ENCODE measurements at regions not wholly inside any gene's neighbourhood (a gene's known extent, or its start where the extent isn't known, plus 50 kb on each side); places are given as distances from the start of the nearest gene placed in this dataset.

DNA sequence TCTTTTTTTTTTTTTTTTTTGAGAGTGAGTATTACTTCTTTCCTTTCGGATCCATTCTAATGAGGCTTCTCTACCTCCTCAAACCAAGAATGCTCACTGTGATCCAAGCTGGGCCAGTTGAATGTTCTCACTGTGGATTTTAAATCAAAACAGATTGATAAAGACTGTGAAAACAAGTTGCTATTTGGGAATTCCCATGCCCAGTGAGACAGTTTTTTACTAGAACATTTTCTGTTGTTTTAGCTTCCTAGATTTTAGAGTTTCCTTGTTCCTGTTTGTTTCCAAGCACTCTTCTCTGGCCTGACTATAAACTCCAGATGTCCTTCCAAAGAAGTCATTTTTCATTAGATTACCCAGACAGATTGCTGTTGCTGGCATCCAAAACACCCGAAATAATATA is 60.1 kb upstream of the GALNT15 start:
- H3K27me3 ChIP-seq (replicated peaks; ENCODE audit: insufficient read depth), result no peaks in the 10 kb centered on the region
- no peak for ATAC-seq (ENCODE audit: insufficient number of reproducible peaks, low FRiP score, low read depth)
- H3K9me3 ChIP-seq, result no peaks in the 10 kb centered on the region
- peak overlapping the region; percentile 32 to 37 for H3K27ac ChIP-seq
- no peaks in the 10 kb centered on the region for H3K36me3 ChIP-seq
- peaks cover 5 to 22% of the 10 kb centered on the region in 2 donors for H3K4me1 ChIP-seq (ENCODE audit: control insufficient read depth in 1 of 2, low read depth in 2 of 2)
- TF ChIP-seq, protein P1, sequence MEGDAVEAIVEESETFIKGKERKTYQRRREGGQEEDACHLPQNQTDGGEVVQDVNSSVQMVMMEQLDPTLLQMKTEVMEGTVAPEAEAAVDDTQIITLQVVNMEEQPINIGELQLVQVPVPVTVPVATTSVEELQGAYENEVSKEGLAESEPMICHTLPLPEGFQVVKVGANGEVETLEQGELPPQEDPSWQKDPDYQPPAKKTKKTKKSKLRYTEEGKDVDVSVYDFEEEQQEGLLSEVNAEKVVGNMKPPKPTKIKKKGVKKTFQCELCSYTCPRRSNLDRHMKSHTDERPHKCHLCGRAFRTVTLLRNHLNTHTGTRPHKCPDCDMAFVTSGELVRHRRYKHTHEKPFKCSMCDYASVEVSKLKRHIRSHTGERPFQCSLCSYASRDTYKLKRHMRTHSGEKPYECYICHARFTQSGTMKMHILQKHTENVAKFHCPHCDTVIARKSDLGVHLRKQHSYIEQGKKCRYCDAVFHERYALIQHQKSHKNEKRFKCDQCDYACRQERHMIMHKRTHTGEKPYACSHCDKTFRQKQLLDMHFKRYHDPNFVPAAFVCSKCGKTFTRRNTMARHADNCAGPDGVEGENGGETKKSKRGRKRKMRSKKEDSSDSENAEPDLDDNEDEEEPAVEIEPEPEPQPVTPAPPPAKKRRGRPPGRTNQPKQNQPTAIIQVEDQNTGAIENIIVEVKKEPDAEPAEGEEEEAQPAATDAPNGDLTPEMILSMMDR (IDR thresholded peaks at IDR 0.05), result no peak
- DNase-seq (ENCODE audit: low spot score), result no peak
- no peak overlapping the region for H3K4me3 ChIP-seq

DNA sequence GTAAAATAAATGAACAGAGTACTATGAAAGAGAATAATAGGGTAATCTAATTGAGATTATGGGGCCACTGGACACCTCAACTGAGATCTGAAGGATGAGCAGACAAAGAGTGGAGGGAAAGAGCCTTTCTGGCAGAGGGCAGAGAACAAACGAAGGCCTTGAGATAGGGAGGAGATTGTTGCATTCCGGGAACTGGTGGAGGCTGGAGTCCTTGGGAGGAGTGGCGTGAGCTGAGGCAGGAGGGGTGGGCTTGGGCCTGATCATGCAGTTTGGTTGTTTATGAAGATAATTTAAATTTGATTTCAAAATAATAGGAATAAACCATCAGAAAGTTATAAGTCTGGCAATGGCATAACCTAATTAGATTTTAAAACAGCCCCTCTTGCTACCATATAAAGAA is 59.5 kb upstream of the GALNT15 start:
- TF ChIP-seq, protein P1 (IDR thresholded peaks at IDR 0.05), result no peak
- H3K27ac ChIP-seq, result peak overlapping the region; percentile 32 to 37
- no peaks in the 10 kb centered on the region for H3K9me3 ChIP-seq
- no peaks in the 10 kb centered on the region for H3K36me3 ChIP-seq
- no peak overlapping the region for H3K4me3 ChIP-seq
- no peak for ATAC-seq (ENCODE audit: insufficient number of reproducible peaks, low FRiP score, low read depth)
- no peaks in the 10 kb centered on the region for H3K27me3 ChIP-seq (replicated peaks; ENCODE audit: insufficient read depth)
- peaks cover 5 to 22% of the 10 kb centered on the region in 2 donors for H3K4me1 ChIP-seq (ENCODE audit: control insufficient read depth in 1 of 2, low read depth in 2 of 2)
- no peak for DNase-seq (ENCODE audit: low spot score)

DNA sequence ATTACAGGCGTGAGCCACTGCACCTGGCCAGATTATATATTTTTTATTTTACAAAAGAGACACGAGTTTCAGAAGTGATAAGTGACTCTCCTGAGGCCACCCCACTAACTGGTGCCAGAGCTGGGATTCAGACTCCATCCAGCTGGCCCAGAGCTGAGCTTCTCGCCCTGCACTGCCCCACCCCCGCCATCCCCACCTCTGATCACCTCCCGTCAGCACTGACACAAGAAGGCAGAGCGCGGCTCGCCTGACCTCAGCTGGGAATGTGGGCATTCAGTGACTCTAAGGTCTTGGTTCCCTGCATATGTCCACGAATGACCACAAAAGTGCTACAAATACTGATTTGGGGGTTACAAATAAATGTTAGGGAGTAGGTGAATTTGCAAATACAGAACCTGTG is 56.1 kb upstream of the GALNT15 start:
- no peak overlapping the region for H3K4me3 ChIP-seq
- H3K27me3 ChIP-seq (replicated peaks; ENCODE audit: insufficient read depth), result no peaks in the 10 kb centered on the region
- H3K9me3 ChIP-seq, result no peaks in the 10 kb centered on the region
- DNase-seq (ENCODE audit: low spot score), result no peak
- H3K36me3 ChIP-seq, result no peaks in the 10 kb centered on the region
- no peak overlapping the region for H3K27ac ChIP-seq
- peaks cover 5 to 14% of the 10 kb centered on the region in 2 donors for H3K4me1 ChIP-seq (ENCODE audit: control insufficient read depth in 1 of 2, low read depth in 2 of 2)
- TF ChIP-seq, protein P1 (IDR thresholded peaks at IDR 0.05), result no peak
- no peak for ATAC-seq (ENCODE audit: insufficient number of reproducible peaks, low FRiP score, low read depth)

DNA sequence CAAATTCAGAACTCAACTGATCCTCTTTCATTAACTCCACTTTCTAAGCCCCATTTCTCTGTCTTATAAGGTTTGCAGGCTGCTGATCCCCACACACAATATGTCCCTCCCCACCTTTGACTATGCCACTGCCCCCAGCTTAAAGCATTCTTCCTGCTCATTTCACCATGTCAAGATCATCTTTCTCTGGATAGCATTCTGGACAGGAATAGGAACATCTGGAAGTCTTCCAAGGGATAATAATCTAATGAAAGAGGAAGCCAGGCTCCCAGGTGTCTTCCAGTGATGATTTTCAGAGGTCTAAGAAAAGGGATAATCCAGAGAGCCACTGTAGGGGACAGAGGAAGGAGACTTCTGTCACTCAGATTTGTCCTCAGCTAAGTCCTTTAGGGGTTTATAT is 54.6 kb upstream of the GALNT15 start:
- no peaks in the 10 kb centered on the region for H3K36me3 ChIP-seq
- no peak overlapping the region for H3K27ac ChIP-seq
- H3K27me3 ChIP-seq (replicated peaks; ENCODE audit: insufficient read depth), result no peaks in the 10 kb centered on the region
- H3K4me3 ChIP-seq, result no peak overlapping the region
- ATAC-seq (ENCODE audit: insufficient number of reproducible peaks, low FRiP score, low read depth) (no peak), DNase-seq (ENCODE audit: low spot score) (no peak)
- H3K4me1 ChIP-seq (ENCODE audit: control insufficient read depth in 1 of 2, low read depth in 2 of 2), result peaks cover 2% of the 10 kb centered on the region in 2 donors
- H3K9me3 ChIP-seq, result no peaks in the 10 kb centered on the region
- TF ChIP-seq, protein P1 (IDR thresholded peaks at IDR 0.05), result no peak

DNA sequence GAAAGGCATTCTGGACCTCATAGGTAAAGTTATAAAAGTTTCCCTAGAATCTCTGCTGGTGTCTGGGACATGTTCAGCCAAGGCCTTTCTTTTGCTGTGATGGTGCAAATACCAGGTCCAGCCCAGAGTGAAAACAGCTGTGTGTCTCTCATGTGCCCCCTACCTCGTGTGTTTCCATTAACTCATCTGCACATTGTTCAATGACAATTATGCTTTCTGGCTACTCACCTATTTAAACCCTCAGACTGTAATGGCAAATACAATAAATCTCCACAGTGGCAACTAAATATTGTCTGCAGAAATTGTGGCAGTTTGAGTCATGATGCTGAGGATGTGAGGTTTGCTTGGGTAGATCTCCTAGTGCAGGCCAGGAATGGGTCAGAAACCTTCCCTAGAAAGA is 53.1 kb upstream of the GALNT15 start:
- H3K4me3 ChIP-seq, result no peak overlapping the region
- no peaks in the 10 kb centered on the region for H3K36me3 ChIP-seq
- TF ChIP-seq, protein P1 (IDR thresholded peaks at IDR 0.05), result no peak
- H3K4me1 ChIP-seq (ENCODE audit: control insufficient read depth in 1 of 2, low read depth in 2 of 2), result no peaks in the 10 kb centered on the region
- no peak overlapping the region for H3K27ac ChIP-seq
- no peaks in the 10 kb centered on the region for H3K27me3 ChIP-seq (replicated peaks; ENCODE audit: insufficient read depth)
- ATAC-seq (ENCODE audit: insufficient number of reproducible peaks, low FRiP score, low read depth) (no peak), DNase-seq (ENCODE audit: low spot score) (no peak)
- H3K9me3 ChIP-seq, result no peaks in the 10 kb centered on the region
